GM18868 (cell line): ENCODE measurements at regions not wholly inside any gene's neighbourhood (a gene's known extent, or its start where the extent isn't known, plus 50 kb on each side); places are given as distances from the start of the nearest gene placed in this dataset.
A peak's percentile ranks its signal among the peaks of the same experiment; 100 is the strongest.

Experiments used
- ATAC-seq: cut with Tn5 transposase; IDR thresholded peaks from one replicate; pipeline ENCODE4 v1.9.1; 2021; ENCODE audit warnings: mild to moderate bottlenecking, moderate library complexity; ENCODE audit not compliant: unreplicated experiment

DNA sequence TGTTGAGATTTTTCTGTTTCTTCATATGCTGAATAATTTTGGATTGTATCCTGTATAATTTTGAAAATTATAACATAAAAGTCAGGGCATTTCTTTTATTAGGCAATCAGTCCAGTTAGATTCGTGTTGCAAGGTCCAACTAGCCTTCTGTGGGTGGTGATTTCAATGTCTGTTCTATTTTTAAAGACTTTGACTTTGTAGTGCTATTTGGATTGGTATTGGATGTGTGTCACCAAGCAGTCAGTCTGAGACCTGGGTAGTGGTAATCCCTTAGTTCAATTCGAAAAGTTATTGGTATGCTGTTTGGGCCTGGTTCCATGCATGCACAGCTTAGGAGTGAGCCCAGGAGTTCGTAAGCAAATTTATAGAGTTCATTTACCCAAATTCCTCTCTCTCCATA is 82.2 kb downstream of the EPDR1 start:
- no peak for ATAC-seq

GRCh38 chr7:38006559-38006958 is 86.1 kb downstream of the EPDR1 start:
- ATAC-seq, result no peak

DNA sequence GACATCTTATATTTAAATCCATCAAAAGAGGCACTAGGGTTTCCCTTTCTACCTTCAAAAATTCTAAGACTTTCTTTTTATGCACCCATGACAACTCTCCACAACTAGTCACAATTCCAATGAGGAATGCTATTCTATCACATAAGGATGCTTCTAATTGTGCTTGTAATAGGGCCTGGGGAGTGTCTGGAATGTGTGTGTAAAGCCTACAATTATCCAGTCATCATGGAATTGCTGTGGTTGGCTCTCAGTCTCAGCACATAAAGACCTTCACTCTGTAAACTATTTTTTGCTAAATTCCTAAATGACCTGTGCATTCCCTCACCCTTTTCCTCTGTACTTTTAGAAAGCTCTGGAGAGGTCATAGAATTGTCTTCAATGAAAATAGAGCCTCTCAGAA is 86.7 kb downstream of the EPDR1 start:
- no peak for ATAC-seq

GRCh38 chr7:38013246-38013645 is 92.8 kb downstream of the EPDR1 start:
- ATAC-seq, result no peak

- ATAC-seq, result peak; percentile 57
Measured at GRCh38 chr7:38016567-38016966, 96.1 kb downstream of the EPDR1 start.

DNA sequence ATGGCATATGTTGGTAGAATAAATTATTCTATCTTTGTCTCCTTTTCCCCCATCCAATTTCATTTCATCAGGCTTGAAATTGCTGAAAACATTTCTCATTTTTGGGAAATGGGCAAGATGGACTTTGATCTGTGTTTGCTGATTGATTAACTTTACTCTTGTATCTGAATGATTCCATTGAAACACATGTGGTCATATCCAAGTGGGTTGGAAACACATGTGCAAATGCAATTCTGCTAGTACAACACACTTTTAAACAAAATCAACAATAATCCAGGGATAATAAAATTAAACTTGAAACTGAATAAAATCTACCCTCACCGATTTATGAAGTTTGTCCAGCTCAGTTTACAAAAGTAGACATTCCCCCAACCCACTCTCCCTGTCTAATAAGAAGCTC is 96.9 kb downstream of the EPDR1 start:
- ATAC-seq, result no peak

DNA sequence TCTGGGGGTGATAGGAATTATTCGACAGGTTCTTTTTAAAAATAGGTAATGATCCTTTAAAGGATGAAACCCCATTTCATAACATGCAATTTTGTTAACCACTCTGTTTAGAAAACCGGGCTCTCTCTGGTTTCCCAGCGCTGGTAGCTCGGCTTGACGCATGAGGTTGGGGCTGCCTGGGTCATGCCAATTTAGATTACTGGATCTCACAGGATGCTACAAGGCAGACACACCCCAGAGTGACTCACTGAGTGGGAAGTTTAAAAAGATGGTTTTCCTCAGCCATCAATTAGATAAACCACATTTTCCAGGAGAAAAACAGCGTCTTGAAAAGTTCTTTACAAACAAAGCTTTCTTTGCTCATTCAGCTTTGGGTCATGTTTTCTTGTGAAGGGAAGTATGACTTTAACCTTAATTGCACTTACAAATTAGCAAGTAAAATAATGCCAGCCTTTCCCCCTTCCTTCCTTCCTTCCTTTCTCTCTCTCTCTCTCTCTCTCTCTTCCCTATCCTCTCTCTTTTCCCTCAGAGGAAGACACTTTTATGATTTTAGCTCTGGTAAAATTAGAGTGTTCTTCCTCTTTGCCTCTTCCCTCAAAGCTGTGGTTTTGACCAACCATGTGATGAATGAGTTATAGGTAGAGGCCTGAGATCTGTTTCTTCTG is 99.8 kb downstream of the EPDR1 start:
- peak; percentile 52 for ATAC-seq

GRCh38 chr7:38021892-38022291 is 101.5 kb downstream of the EPDR1 start:
- no peak for ATAC-seq

- ATAC-seq, result no peak
Measured at GRCh38 chr7:38025815-38026214, 105.4 kb downstream of the EPDR1 start.

- no peak for ATAC-seq
Measured at GRCh38 chr7:38027884-38028455, 107.5 kb downstream of the EPDR1 start.

- ATAC-seq, result no peak
Measured at GRCh38 chr7:38034062-38034908, 113.8 kb downstream of the EPDR1 start.

- ATAC-seq, result no peak
Measured at GRCh38 chr7:38040831-38041230, 120.4 kb downstream of the EPDR1 start.

- no peak for ATAC-seq
Measured at GRCh38 chr7:38049679-38050078, 128.4 kb upstream of the STARD3NL start.

DNA sequence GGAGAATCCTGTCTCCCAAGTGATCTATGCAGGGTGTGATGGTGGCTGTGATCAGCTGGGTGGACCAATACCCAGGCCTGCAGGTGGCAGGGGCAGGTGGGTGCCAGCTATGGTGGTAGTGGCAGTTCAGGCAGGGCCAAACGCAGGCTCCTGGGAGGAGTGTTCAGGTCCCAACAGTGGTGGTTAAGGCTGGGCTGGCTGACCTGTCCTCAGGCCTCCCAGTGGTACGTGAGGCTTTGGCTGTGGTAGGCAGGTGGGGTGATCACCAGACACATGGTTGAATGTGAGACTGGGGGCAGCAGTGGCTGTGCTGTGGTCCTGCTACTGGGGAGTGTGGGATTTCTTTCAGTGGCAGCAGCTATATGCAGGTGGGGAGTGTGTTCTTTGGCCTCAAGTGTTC is 126.7 kb upstream of the STARD3NL start:
- no peak for ATAC-seq

DNA sequence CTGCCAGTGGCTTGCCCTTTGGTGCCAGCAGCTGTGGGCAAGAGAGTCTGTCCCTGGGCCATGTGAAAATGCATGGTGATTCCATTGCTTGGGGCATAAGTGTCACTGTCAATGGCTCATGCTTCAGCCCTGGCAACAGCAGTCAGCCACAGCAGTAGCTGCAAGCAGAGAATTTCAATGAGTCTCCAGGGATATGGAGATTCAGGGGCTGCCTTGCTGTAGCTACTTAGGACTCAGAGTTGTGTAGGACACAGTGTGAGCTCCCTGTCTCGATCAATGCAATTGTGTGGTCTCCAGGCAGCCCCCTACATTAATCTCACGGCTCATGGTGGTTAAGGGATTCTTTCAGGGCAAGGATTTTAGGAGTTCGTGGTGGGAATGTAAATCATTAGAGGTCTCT is 126.3 kb upstream of the STARD3NL start:
- no peak for ATAC-seq

DNA sequence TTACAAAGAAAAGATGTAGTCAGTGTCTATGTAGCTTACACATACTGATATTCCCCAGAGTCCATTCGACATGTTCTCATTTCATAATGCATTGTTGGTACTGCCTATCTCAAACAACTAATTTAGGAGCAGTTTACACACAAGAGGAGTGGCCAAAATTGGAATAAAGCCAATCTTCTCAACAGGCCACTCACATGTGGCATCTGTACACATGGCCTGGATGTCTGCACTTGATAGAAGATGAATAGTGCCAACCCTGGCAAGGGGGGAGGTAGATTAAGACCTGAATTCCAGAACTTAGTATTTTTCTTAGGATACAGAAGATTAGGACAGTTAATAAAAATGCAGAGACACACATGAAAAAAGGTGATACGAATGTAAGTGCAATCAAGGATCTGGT is 125.3 kb upstream of the STARD3NL start:
- no peak for ATAC-seq

GRCh38 chr7:38054199-38054598 is 123.8 kb upstream of the STARD3NL start:
- no peak for ATAC-seq

DNA sequence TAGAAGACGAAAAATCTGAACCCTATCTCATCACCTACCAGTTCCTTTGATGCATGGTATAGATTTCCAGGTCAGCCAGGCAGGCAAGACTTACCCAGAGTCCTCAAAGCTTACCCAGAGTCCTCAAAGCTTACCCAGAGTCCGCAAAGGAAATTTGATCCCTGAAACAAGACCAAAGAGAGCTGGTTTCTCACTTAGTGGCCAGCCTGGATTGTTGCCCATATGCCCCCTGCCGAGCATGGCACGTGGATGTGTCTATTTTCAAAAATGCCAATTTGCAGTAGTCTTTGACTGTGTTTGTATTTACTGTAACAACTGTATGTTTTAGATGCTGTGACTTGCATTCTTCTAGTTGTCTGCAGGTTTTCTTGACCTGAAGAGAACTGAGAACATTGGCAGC is 120.2 kb upstream of the STARD3NL start:
- no peak for ATAC-seq

DNA sequence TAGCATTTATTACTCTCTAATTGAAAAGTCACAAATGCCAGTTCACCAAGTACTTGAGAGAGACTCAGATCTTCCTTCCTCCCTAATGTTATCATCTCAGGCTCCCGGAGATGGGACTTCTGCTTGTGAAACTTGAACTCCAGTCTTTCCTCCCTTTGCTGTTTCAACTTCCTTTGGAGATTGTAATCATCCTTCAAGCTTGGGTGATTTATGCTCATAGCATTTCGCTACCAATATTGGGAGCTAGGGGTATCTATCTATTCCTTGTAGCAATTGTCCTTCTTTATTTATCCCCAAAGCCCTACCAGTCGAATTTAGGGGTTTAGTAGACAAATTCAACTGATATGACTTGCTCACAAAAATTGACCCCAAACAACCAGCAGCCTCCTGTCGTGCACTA is 117.9 kb upstream of the STARD3NL start:
- no peak for ATAC-seq

DNA sequence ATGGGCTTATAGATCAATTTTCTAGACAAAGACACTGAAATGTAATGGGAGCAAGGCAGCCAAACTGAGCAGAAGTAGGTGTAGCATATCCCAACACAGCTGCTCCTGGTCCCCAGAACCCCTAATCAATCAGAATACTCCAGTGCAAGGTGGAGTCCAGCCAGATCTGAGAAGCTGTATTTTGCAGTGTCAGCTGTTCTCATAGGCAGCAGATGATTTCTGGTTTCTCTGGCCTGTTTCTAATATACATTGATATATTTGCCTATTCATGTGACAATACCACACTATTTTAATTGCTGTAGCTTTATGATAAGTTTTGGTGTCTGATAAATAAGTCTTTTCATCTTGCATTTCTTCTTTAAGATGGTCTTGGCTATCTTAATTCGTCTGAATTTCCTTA is 117.4 kb upstream of the STARD3NL start:
- ATAC-seq, result no peak

GRCh38 chr7:38066391-38066790 is 111.7 kb upstream of the STARD3NL start:
- ATAC-seq, result no peak

- no peak for ATAC-seq
Measured at GRCh38 chr7:38068461-38068860, 109.6 kb upstream of the STARD3NL start.
